ENCODE measurements at regions not wholly inside any gene's neighbourhood (a gene's known extent, or its start where the extent isn't known, plus 50 kb on each side); places are given as distances from the start of the nearest gene placed in this dataset.

DNA sequence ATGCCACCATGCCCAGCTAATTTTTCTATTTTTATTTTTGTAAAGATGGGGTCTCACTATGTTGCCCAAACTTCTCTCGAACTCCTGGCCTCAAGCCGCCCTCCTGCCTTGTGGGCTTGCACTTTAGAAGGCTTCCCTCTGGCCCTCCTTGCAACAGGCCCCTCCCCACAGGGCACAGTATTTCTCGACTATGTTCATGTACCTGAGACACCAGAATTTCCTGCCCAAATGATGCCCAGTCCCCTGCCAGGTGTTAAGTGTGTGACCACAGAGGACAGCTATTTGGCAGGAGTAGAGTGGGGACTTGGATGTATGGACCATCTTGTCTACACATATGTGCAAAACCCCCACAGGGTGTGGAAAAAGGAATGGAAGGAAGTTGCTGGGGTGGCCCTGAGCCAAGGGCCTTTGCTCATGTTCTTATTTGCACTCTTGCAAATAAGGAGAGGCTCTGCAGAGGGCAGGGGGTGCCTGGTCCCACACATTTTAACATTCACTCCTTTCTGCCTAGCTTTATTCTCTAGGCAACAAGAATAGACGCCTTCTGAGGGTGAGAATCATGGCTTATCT is 168.4 kb upstream of the PODXL start:
- intact Hi-C loops (cut with micrococcal nuclease), result no loop called here
- no peak for DNase-seq (ENCODE audit: low spot score)
- Mint-ChIP-seq H3K27me3 (ENCODE audit: low read depth) (no peaks in the 10 kb centered on the region), H3K4me1 (ENCODE audit: low read depth) (no peaks in the 10 kb centered on the region), H3K9me3 (peaks cover 7% of the 10 kb centered on the region), H3K36me3 (ENCODE audit: low read depth) (no peaks in the 10 kb centered on the region), H3K4me3 (ENCODE audit: low read depth) (no peak overlapping the region), H3K27ac (no peak overlapping the region)

- Mint-ChIP-seq H3K9me3 (peaks cover 6% of the 10 kb centered on the region), H3K36me3 (ENCODE audit: low read depth) (no peaks in the 10 kb centered on the region), H3K27me3 (ENCODE audit: low read depth) (no peaks in the 10 kb centered on the region), H3K4me3 (ENCODE audit: low read depth) (no peak overlapping the region), H3K27ac (no peak overlapping the region), H3K4me1 (ENCODE audit: low read depth) (no peaks in the 10 kb centered on the region)
- DNase-seq (ENCODE audit: low spot score), result no peak
- intact Hi-C loops (cut with micrococcal nuclease), result no loop called here
Observed at GRCh38 chr7:131723926-131724325, 167.5 kb upstream of the PODXL start.

- H3K36me3 Mint-ChIP-seq (ENCODE audit: low read depth), result no peaks in the 10 kb centered on the region
- no peak for DNase-seq (ENCODE audit: low spot score)
- intact Hi-C loops (cut with micrococcal nuclease), result no loop called here
- no peaks in the 10 kb centered on the region for H3K4me1 Mint-ChIP-seq (ENCODE audit: low read depth)
- H3K4me3 Mint-ChIP-seq (ENCODE audit: low read depth), result no peak overlapping the region
- no peaks in the 10 kb centered on the region for H3K9me3 Mint-ChIP-seq
- H3K27ac Mint-ChIP-seq, result no peak overlapping the region
- H3K27me3 Mint-ChIP-seq (ENCODE audit: low read depth), result no peaks in the 10 kb centered on the region
Observed at GRCh38 chr7:131722371-131722770, 165.9 kb upstream of the PODXL start.

- no peak for DNase-seq (ENCODE audit: low spot score)
- Mint-ChIP-seq H3K4me3 (ENCODE audit: low read depth) (no peak overlapping the region), H3K27ac (no peak overlapping the region), H3K27me3 (ENCODE audit: low read depth) (no peaks in the 10 kb centered on the region), H3K36me3 (ENCODE audit: low read depth) (no peaks in the 10 kb centered on the region), H3K9me3 (no peaks in the 10 kb centered on the region), H3K4me1 (ENCODE audit: low read depth) (no peaks in the 10 kb centered on the region)
- intact Hi-C loops (cut with micrococcal nuclease), result no loop called here
Observed at GRCh38 chr7:131721660-131722059, 165.2 kb upstream of the PODXL start.

DNA sequence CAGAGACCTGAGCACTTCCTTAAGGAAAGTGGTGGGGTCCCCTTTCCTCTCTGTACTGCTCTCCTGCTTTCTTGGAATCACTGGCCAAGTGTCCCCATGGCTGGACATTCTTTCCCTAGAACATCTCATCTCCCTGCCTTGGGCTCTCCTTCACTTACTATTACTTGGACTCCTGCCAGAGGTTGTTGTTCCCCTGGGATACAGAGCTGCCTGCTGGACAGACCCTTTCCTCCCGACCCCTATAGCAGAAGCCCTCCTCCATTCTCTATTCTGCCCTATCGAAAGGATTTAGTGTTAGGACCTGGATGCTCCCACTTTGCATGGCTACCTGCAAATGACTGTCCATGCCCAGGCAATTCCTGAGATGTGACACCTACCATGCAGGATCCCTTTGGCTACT is 164.3 kb upstream of the PODXL start:
- no peaks in the 10 kb centered on the region for H3K36me3 Mint-ChIP-seq (ENCODE audit: low read depth)
- intact Hi-C loops (cut with micrococcal nuclease), result no loop called here
- H3K27ac Mint-ChIP-seq, result no peak overlapping the region
- H3K4me3 Mint-ChIP-seq (ENCODE audit: low read depth), result no peak overlapping the region
- H3K27me3 Mint-ChIP-seq (ENCODE audit: low read depth), result no peaks in the 10 kb centered on the region
- DNase-seq (ENCODE audit: low spot score), result no peak
- no peaks in the 10 kb centered on the region for H3K9me3 Mint-ChIP-seq
- no peaks in the 10 kb centered on the region for H3K4me1 Mint-ChIP-seq (ENCODE audit: low read depth)

DNA sequence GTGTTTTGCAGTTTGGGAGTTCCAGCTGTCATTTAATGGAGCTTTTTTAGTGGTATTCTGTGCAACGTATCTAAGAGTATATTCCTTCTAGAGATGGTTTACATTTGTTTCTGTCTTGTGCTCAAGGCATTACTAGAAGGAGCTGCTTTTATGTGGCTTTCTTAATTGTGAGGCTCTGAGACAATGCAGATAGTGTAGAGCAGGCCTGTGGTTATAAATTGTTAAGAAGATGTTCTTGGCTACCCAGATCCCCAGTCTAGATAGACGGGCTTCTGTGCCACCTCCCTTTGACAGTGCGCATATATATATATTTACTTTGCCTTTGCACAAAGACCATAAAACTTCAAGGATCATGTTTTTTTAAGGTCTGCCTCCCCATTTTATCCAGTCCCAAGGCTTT is 160.8 kb upstream of the PODXL start:
- no peak for DNase-seq (ENCODE audit: low spot score)
- no peaks in the 10 kb centered on the region for H3K4me1 Mint-ChIP-seq (ENCODE audit: low read depth)
- intact Hi-C loops (cut with micrococcal nuclease), result no loop called here
- no peaks in the 10 kb centered on the region for H3K9me3 Mint-ChIP-seq
- no peaks in the 10 kb centered on the region for H3K27me3 Mint-ChIP-seq (ENCODE audit: low read depth)
- H3K4me3 Mint-ChIP-seq (ENCODE audit: low read depth), result no peak overlapping the region
- H3K36me3 Mint-ChIP-seq (ENCODE audit: low read depth), result no peaks in the 10 kb centered on the region
- no peak overlapping the region for H3K27ac Mint-ChIP-seq

GRCh38 chr7:131699323-131699722 is 142.9 kb upstream of the PODXL start:
- no peak overlapping the region for H3K4me3 Mint-ChIP-seq (ENCODE audit: low read depth)
- no peak overlapping the region for H3K27ac Mint-ChIP-seq
- peaks cover 1% of the 10 kb centered on the region for H3K27me3 Mint-ChIP-seq (ENCODE audit: low read depth)
- no peak for DNase-seq (ENCODE audit: low spot score)
- no peaks in the 10 kb centered on the region for H3K9me3 Mint-ChIP-seq
- H3K36me3 Mint-ChIP-seq (ENCODE audit: low read depth), result no peaks in the 10 kb centered on the region
- H3K4me1 Mint-ChIP-seq (ENCODE audit: low read depth), result no peaks in the 10 kb centered on the region
- intact Hi-C loops (cut with micrococcal nuclease), result no loop called here

- H3K9me3 Mint-ChIP-seq, result no peaks in the 10 kb centered on the region
- H3K36me3 Mint-ChIP-seq (ENCODE audit: low read depth), result no peaks in the 10 kb centered on the region
- DNase-seq (ENCODE audit: low spot score), result peak; percentile 29
- H3K4me3 Mint-ChIP-seq (ENCODE audit: low read depth), result no peak overlapping the region
- H3K4me1 Mint-ChIP-seq (ENCODE audit: low read depth), result peaks cover 2% of the 10 kb centered on the region
- H3K27ac Mint-ChIP-seq, result no peak overlapping the region
- intact Hi-C loops (cut with micrococcal nuclease), result no loop called here
- peaks cover 2% of the 10 kb centered on the region for H3K27me3 Mint-ChIP-seq (ENCODE audit: low read depth)
Observed at GRCh38 chr7:131692131-131692960, 135.9 kb upstream of the PODXL start.

DNA sequence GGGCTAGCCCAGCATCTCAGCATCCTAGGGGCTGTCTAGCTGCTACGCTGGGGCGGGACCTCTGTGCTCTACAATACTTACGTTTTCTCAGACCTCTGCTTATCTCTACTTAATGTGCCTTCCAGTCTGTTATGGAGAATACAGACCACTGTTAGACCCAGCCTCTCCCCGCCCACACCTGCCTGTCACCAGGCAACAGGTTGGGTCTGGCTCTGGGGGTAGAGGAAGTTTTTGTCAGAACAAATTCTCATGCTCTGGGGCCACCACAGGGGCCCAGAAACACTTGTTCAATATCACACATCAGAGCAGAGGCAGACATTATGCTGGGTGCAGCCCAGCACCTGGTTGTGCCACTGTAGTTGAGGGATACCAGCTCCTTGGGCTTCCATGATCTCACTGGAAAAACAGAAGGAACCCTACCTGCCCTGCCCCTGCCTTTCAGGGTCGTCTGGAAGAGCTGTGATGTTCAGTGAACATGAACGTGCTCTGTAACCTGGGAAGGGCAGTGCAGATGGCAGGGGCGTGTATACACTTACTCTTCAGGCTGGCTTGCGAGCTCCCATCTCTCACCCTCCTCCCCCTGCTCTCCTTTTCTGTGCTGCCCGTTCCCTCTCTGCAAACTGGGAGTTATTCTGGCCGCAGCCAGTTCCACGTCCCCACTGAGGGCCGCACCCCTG is 135.2 kb upstream of the PODXL start:
- no peak for DNase-seq (ENCODE audit: low spot score)
- Mint-ChIP-seq H3K9me3 (no peaks in the 10 kb centered on the region), H3K4me3 (ENCODE audit: low read depth) (no peak overlapping the region), H3K27ac (no peak overlapping the region), H3K4me1 (ENCODE audit: low read depth) (peaks cover 2% of the 10 kb centered on the region), H3K27me3 (ENCODE audit: low read depth) (peaks cover 2% of the 10 kb centered on the region), H3K36me3 (ENCODE audit: low read depth) (no peaks in the 10 kb centered on the region)
- intact Hi-C loops (cut with micrococcal nuclease), result no loop called here

- no peak for DNase-seq (ENCODE audit: low spot score)
- Mint-ChIP-seq H3K27ac (no peak overlapping the region), H3K9me3 (no peaks in the 10 kb centered on the region), H3K4me1 (ENCODE audit: low read depth) (peaks cover 2% of the 10 kb centered on the region), H3K36me3 (ENCODE audit: low read depth) (no peaks in the 10 kb centered on the region), H3K4me3 (ENCODE audit: low read depth) (no peak overlapping the region), H3K27me3 (ENCODE audit: low read depth) (peaks cover 4% of the 10 kb centered on the region)
- intact Hi-C loops (cut with micrococcal nuclease), result no loop called here
Observed at GRCh38 chr7:131690441-131690840, 134.0 kb upstream of the PODXL start.

DNA sequence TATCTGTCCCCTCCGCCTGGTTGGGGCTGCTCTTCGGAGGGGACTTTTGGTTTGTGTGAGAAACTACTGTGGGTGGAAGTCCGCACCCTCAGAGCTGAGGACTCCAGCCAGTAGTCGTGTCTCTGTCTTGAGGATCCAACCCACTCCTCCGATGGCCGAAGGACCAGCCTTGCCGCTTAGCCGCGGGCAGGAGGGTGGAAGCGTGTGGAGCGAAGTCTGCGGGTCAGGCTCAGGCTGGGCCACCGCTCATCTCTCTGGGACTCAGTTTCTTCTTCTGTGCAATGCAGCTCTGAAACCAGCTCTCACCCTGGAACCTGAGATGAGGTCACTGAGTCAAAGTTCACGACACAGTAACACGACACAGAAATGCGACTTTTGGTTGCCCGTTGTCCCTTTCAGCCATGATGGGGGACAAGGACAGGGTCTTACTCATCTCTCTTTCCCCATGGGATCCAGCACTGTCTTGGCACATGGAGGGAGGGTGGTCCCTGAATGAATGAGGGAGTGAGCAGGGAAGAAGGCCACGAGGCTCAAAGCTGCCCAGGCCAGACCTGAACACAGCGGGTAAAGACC is 133.3 kb upstream of the PODXL start:
- Mint-ChIP-seq H3K9me3 (no peaks in the 10 kb centered on the region), H3K27me3 (ENCODE audit: low read depth) (peaks cover 10% of the 10 kb centered on the region), H3K27ac (no peak overlapping the region), H3K4me3 (ENCODE audit: low read depth) (no peak overlapping the region), H3K36me3 (ENCODE audit: low read depth) (no peaks in the 10 kb centered on the region), H3K4me1 (ENCODE audit: low read depth) (peaks cover 2% of the 10 kb centered on the region)
- intact Hi-C loops (cut with micrococcal nuclease), result loop anchor here (2.0 kb wide), 1 partner anchor 359 kb away; no protein-coding TSS in a partner anchor
- no peak for DNase-seq (ENCODE audit: low spot score)

- Mint-ChIP-seq H3K36me3 (ENCODE audit: low read depth) (no peaks in the 10 kb centered on the region), H3K4me3 (ENCODE audit: low read depth) (no peak overlapping the region), H3K9me3 (no peaks in the 10 kb centered on the region), H3K27me3 (ENCODE audit: low read depth) (peaks cover 10% of the 10 kb centered on the region), H3K27ac (no peak overlapping the region), H3K4me1 (ENCODE audit: low read depth) (peaks cover 2% of the 10 kb centered on the region)
- peak; percentile 32 for DNase-seq (ENCODE audit: low spot score)
- intact Hi-C loops (cut with micrococcal nuclease), result loop anchor here (2.0 kb wide), 1 partner anchor 360 kb away; no protein-coding TSS in a partner anchor
Observed at GRCh38 chr7:131688738-131689661, 132.6 kb upstream of the PODXL start.
